IMR-90 (cell line): ENCODE measurements at regions not wholly inside any gene's neighbourhood (a gene's known extent, or its start where the extent isn't known, plus 50 kb on each side); places are given as distances from the start of the nearest gene placed in this dataset.
"Not testable (repeated sequence)": the region's sequence is repeated elsewhere in the genome, so short reads cannot be mapped to it uniquely, and the experiment has no call there.

Experiments
- ATAC-seq: fragments of 200-7000 bp; cut with Tn5 transposase; 2 replicates; pipeline ENCODE4 v1.9.1; 2020; ENCODE audit warnings: low read depth, mild to moderate bottlenecking, moderate library complexity
- BruUV-seq: library from RNA; stranded (reverse); fragments of 400-500 nt; replicated peaks from 2 replicates; lab custom pipeline; 2021; lab: Mats Ljungman, UMichigan
- CTCF ChIA-PET: fragments of 300-600 bp; formaldehyde crosslinking; extraction: SDS; loops from one replicate; lab custom pipeline; 2021; ENCODE audit warnings: antibody characterized with exemption; lab: Yijun Ruan, JAX
- POLR2A ChIA-PET: fragments of 300-600 bp; sonication (Branson Sonifier 250); formaldehyde crosslinking; loops from one replicate; lab custom pipeline; 2022; ENCODE audit warnings: antibody characterized with exemption; ENCODE audit not compliant: unreplicated experiment; lab: Charles Lee
- DNase-seq: peaks from one replicate; pipeline ENCODE4 v3.0.0; 2013
- H2AFZ ChIP-seq: replicated peaks from 2 replicates; pipeline ENCODE3; 2013; ENCODE audit warnings: low read length, mild to moderate bottlenecking; ENCODE audit not compliant: poor library complexity
- H2AK5ac ChIP-seq: 2 replicates; pipeline ENCODE4 v1.6.1; 2013; ENCODE audit warnings: low read depth, low read length, inconsistent platforms
- H2AK9ac ChIP-seq: replicated peaks from 2 replicates; pipeline ENCODE3; 2013; ENCODE audit warnings: mild to moderate bottlenecking, low read depth, low read length, moderate library complexity; ENCODE audit not compliant: poor library complexity
- H2BK120ac ChIP-seq: 2 replicates; pipeline ENCODE4 v1.6.1; 2013; ENCODE audit warnings: low read depth, low read length, inconsistent platforms
- H2BK15ac ChIP-seq: 3 replicates; pipeline ENCODE4 v1.6.1; 2013; ENCODE audit warnings: low read depth, low read length, inconsistent platforms
- H2BK20ac ChIP-seq: 2 replicates; pipeline ENCODE4 v1.6.1; 2013; ENCODE audit warnings: low read depth, mild to moderate bottlenecking, inconsistent platforms, low read length, moderate library complexity
- H2BK5ac ChIP-seq: 2 replicates; pipeline ENCODE4 v1.6.1; 2013; ENCODE audit warnings: mild to moderate bottlenecking, low read depth, low read length, inconsistent platforms; ENCODE audit not compliant: poor library complexity, severe bottlenecking
- H3K14ac ChIP-seq: replicated peaks from 2 replicates; pipeline ENCODE4 v1.6.1; 2013; ENCODE audit warnings: low read depth, low read length, inconsistent platforms
- H3K18ac ChIP-seq: 2 replicates; pipeline ENCODE4 v1.6.1; 2013; ENCODE audit warnings: low read depth, low read length, control low read depth
- H3K23ac ChIP-seq: 2 replicates; pipeline ENCODE4 v1.6.1; 2013; ENCODE audit warnings: low read depth, low read length, inconsistent platforms
- H3K27ac ChIP-seq: 2 replicates; pipeline ENCODE4 v1.5.1; 2013; ENCODE audit warnings: mild to moderate bottlenecking, control low read depth, low read length; ENCODE audit not compliant: insufficient read depth
- H3K27me3 ChIP-seq: 2 replicates; pipeline ENCODE4 v1.6.1; 2013; ENCODE audit warnings: low read length; ENCODE audit not compliant: control insufficient read depth, insufficient read depth
- H3K36me3 ChIP-seq: 2 replicates; pipeline ENCODE4 v1.6.1; 2013; ENCODE audit warnings: low read length, mixed read lengths; ENCODE audit not compliant: control insufficient read depth, insufficient read depth
- H3K4ac ChIP-seq: 2 replicates; pipeline ENCODE4 v1.6.1; 2013; ENCODE audit warnings: low read depth, low read length, inconsistent platforms
- H3K4me1 ChIP-seq: 2 replicates; pipeline ENCODE4 v1.6.1; 2013; ENCODE audit warnings: low read length, mixed read lengths; ENCODE audit not compliant: control insufficient read depth, insufficient read depth
- H3K4me2 ChIP-seq: 2 replicates; pipeline ENCODE4 v1.6.1; 2013; ENCODE audit warnings: low read depth, mild to moderate bottlenecking, control low read depth, low read length, moderate library complexity
- H3K4me3 ChIP-seq: 2 replicates; pipeline ENCODE4 v1.5.1; 2013; ENCODE audit warnings: low read depth, mild to moderate bottlenecking, control low read depth, low read length, moderate library complexity; ENCODE audit not compliant: insufficient read depth
- H3K56ac ChIP-seq: 2 replicates; pipeline ENCODE4 v1.6.1; 2013; ENCODE audit warnings: low read length, inconsistent platforms; ENCODE audit not compliant: insufficient read depth; ENCODE audit errors: extremely low read depth
- H3K79me1 ChIP-seq, 2 experiments: 2 replicates each; pipeline ENCODE4 v1.6.1; 2013; ENCODE audit warnings: low read length in 2 of 2, inconsistent platforms in 1 of 2, low read depth in 1 of 2
- H3K9ac ChIP-seq: 2 replicates; pipeline ENCODE4 v1.6.1; 2013; ENCODE audit warnings: low read depth, low read length, control low read depth
- H3K9me1 ChIP-seq: 2 replicates; pipeline ENCODE4 v1.6.1; 2013; ENCODE audit warnings: low read length, inconsistent platforms; ENCODE audit not compliant: insufficient read depth
- H3K9me3 ChIP-seq: 2 replicates; pipeline ENCODE4 v1.6.1; 2013; ENCODE audit warnings: low read length; ENCODE audit not compliant: control insufficient read depth, insufficient read depth
- H4K20me1 ChIP-seq: 2 replicates; pipeline ENCODE4 v1.6.1; 2013; ENCODE audit warnings: low read length, inconsistent platforms; ENCODE audit not compliant: insufficient read depth
- H4K5ac ChIP-seq: 2 replicates; pipeline ENCODE4 v1.6.1; 2013; ENCODE audit warnings: mild to moderate bottlenecking, low read depth, low read length, control low read depth
- H4K8ac ChIP-seq, 2 experiments: 2 replicates each; pipeline ENCODE4 v1.6.1; 2013; ENCODE audit warnings: low read depth in 2 of 2, low read length in 2 of 2, control low read depth in 1 of 2, inconsistent platforms in 1 of 2
- H4K91ac ChIP-seq: 2 replicates; pipeline ENCODE4 v1.6.1; 2013; ENCODE audit warnings: low read depth, low read length, inconsistent platforms; ENCODE audit not compliant: insufficient read depth
- WGBS, 2 experiments: methylation state at CpG; one replicate each; pipeline versions ENCODE4 v1.1.5 to v1.1.7; 2013; ENCODE audit warnings: missing lambda C conversion rate in 2 of 2; ENCODE audit not compliant: insufficient read length in 1 of 2; ENCODE audit errors: extremely low coverage in 2 of 2; 5-methylcytosine and 5-hydroxymethylcytosine counted together
- dilution Hi-C: fragments of 300-500 bp; cut with HindIII; formaldehyde crosslinking; loops from one replicate; pipeline ENCODE4 v1.14.3; 2018; ENCODE audit warnings: low sequenced_read_pairs; ENCODE audit not compliant: unreplicated experiment
- in situ Hi-C: fragments of 300-500 bp; cut with MboI; formaldehyde crosslinking; loops from 3 replicates; pipeline ENCODE4 v1.14.3; 2019; ENCODE audit warnings: low sequenced_read_pairs, inconsistent platforms, mixed read lengths
- intact Hi-C: fragments of 100-400 bp; cut with micrococcal nuclease; formaldehyde crosslinking; loops from 2 replicates; pipeline ENCODE4 v1.10.0; 2022

GRCh38 chr15:83335542-83335941 lies 51.1 kb upstream of the BNC1 start:
- in situ Hi-C loops, H3K23ac ChIP-seq, H3K4ac ChIP-seq, ATAC-seq, H4K20me1 ChIP-seq, dilution Hi-C loops, H3K4me2 ChIP-seq, H3K27me3 ChIP-seq, POLR2A ChIA-PET, H2BK20ac ChIP-seq, H3K27ac ChIP-seq, BruUV-seq, H2BK15ac ChIP-seq, H3K9me1 ChIP-seq, H3K9me3 ChIP-seq, H3K14ac ChIP-seq, H2BK5ac ChIP-seq, H2AFZ ChIP-seq, H3K9ac ChIP-seq, H2AK9ac ChIP-seq, H3K4me1 ChIP-seq, H2BK120ac ChIP-seq, CTCF ChIA-PET, H3K18ac ChIP-seq, H3K4me3 ChIP-seq, H4K91ac ChIP-seq, intact Hi-C loops, DNase-seq, H2AK5ac ChIP-seq, H3K56ac ChIP-seq, H4K5ac ChIP-seq, H3K79me1 ChIP-seq, H3K36me3 ChIP-seq, H4K8ac ChIP-seq: not testable (repeated sequence)
- WGBS, 2 experiments: no CpG with 5 or more reads among the region's 1 CpG
